Keratinocyte (primary cell): ENCODE measurements at regions not wholly inside any gene's neighbourhood (a gene's known extent, or its start where the extent isn't known, plus 50 kb on each side); places are given as distances from the start of the nearest gene placed in this dataset.

ENCODE experiments used
- DNase-seq: peaks from one replicate; pipeline ENCODE4 v3.0.0-alpha.2; 2011; ENCODE audit warnings: low read depth, missing footprints, low spot score
- FAIRE-seq: peaks from 2 replicates; lab custom pipeline; 2011; peaks lifted over from hg19 to GRCh38; lab: Jason Lieb, UNC
- H2AFZ ChIP-seq: 2 replicates; pipeline ENCODE4 v1.6.0; 2012; ENCODE audit warnings: low read length, control low read depth, inconsistent platforms; ENCODE audit not compliant: control insufficient read depth
- H3K27ac ChIP-seq: 2 replicates; pipeline ENCODE4 v1.5.1; 2011; ENCODE audit warnings: low read length; ENCODE audit not compliant: control insufficient read depth, insufficient read depth
- H3K27me3 ChIP-seq: 3 replicates; pipeline ENCODE4 v1.6.0; 2011; ENCODE audit warnings: low read length; ENCODE audit not compliant: control insufficient read depth, insufficient read depth; ENCODE audit errors: extremely low read depth
- H3K36me3 ChIP-seq, 2 experiments: 2 replicates in 1 of 2; 3 replicates in 1 of 2; pipeline ENCODE4 v1.5.1; 2011; ENCODE audit warnings: low read length in 2 of 2, mild to moderate bottlenecking in 1 of 2; ENCODE audit not compliant: control insufficient read depth in 2 of 2, insufficient read depth in 2 of 2; ENCODE audit errors: extremely low read depth in 1 of 2
- H3K4me1 ChIP-seq: 3 replicates; pipeline ENCODE4 v1.5.1; 2011; ENCODE audit warnings: low read length; ENCODE audit not compliant: control insufficient read depth, insufficient read depth; ENCODE audit errors: extremely low read depth
- H3K4me2 ChIP-seq: 3 replicates; pipeline ENCODE4 v1.6.0; 2011; ENCODE audit warnings: low read depth, low read length; ENCODE audit not compliant: control insufficient read depth, insufficient read depth; ENCODE audit errors: extremely low read depth
- H3K4me3 ChIP-seq, 3 experiments: fragments of 200-600 bp in 1 of 3; sonication (generic) in 1 of 3; 2 replicates in 2 of 3; 3 replicates in 1 of 3; pipeline ENCODE4 v1.5.1; 2011 to 2016; ENCODE audit warnings: low read length in 3 of 3, mild to moderate bottlenecking in 3 of 3, control low read depth in 2 of 3, inconsistent platforms in 1 of 3, low read depth in 1 of 3, mixed read lengths in 1 of 3, mixed run types in 1 of 3, moderate library complexity in 1 of 3; ENCODE audit not compliant: control insufficient read depth in 2 of 3, insufficient read depth in 2 of 3; ENCODE audit errors: extremely low read depth in 1 of 3
- H3K79me2 ChIP-seq: 2 replicates; pipeline ENCODE4 v1.6.0; 2012; ENCODE audit warnings: low read length; ENCODE audit not compliant: control insufficient read depth, insufficient read depth
- H3K9ac ChIP-seq: 3 replicates; pipeline ENCODE4 v1.6.0; 2011; ENCODE audit warnings: low read length; ENCODE audit not compliant: control insufficient read depth, insufficient read depth; ENCODE audit errors: extremely low read depth
- H3K9me1 ChIP-seq: 3 replicates; pipeline ENCODE4 v1.6.0; 2011; ENCODE audit warnings: low read length; ENCODE audit not compliant: control insufficient read depth, insufficient read depth; ENCODE audit errors: extremely low read depth
- H3K9me3 ChIP-seq: 2 replicates; pipeline ENCODE4 v1.5.1; 2012; ENCODE audit warnings: low read depth, low read length; ENCODE audit not compliant: control insufficient read depth
- H4K20me1 ChIP-seq: 3 replicates; pipeline ENCODE4 v1.6.0; 2011; ENCODE audit warnings: low read length; ENCODE audit not compliant: control insufficient read depth, insufficient read depth; ENCODE audit errors: extremely low read depth
- CTCF ChIP-seq, 3 experiments: IDR thresholded peaks in 1 of 3; conservative IDR thresholded peaks in 1 of 3; optimal IDR thresholded peaks in 1 of 3; 2 replicates in 2 of 3; 3 replicates in 1 of 3; pipeline versions ENCODE3 to v1.5.1; 2011; ENCODE audit warnings: low read length in 3 of 3, mild to moderate bottlenecking in 3 of 3, moderate library complexity in 2 of 3, control low read depth in 1 of 3, inconsistent platforms in 1 of 3; ENCODE audit not compliant: insufficient read depth in 2 of 3; ENCODE audit errors: extremely low read depth in 1 of 3
- EZH2 ChIP-seq: IDR thresholded peaks from one replicate; pipeline ENCODE4 v1.6.1; 2012; ENCODE audit warnings: inconsistent platforms, mild to moderate bottlenecking, low read length, moderate library complexity
- dilution Hi-C: fragments of 300-500 bp; cut with MboI; formaldehyde crosslinking; loops from one replicate; pipeline ENCODE4 v1.7.0; 2020; ENCODE audit warnings: low sequenced_read_pairs; ENCODE audit not compliant: extremely low pct_ligation_motif_present

DNA sequence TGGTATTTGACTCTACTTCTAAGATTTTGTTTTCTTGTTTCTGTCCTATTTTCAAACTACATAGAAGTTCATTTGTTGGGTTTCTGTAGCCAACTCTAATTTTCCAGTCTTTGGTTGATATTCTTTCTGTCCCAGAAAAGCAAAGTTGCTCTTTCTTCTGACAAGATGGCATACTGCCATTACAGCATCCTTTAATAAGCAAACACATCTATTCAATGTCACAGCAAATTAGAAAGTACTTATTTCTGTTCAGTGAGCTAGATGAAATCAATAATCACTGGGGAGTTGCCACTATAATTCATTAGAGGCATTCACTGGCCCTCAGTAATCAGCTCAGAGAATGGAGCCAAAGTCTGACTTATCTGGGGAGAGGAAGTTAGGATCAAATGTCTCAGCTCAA, 1258.0 kb upstream of the IGFBP7 start:
- Histone ChIP-seq H3K27me3 (no peaks in the 10 kb centered on the region), H3K4me3 (no peak overlapping the region), H3K79me2 (no peaks in the 10 kb centered on the region), H2AFZ (no peak overlapping the region), H3K4me2 (no peak overlapping the region), H3K9me1 (no peaks in the 10 kb centered on the region), H3K9me3 (no peaks in the 10 kb centered on the region), H4K20me1 (no peaks in the 10 kb centered on the region), H3K9ac (no peak overlapping the region), H3K4me1 (no peaks in the 10 kb centered on the region), H3K27ac (no peak overlapping the region), H3K36me3 (no peaks in the 10 kb centered on the region)
- DNase-seq (no peak), FAIRE-seq (no peak)
- TF ChIP-seq EZH2, result no peak
- no peak for TF ChIP-seq CTCF (optimal IDR thresholded peaks at IDR 0.05 in 1 of 3, IDR thresholded peaks at IDR 0.05 in 1 of 3, conservative IDR thresholded peaks at IDR 0.05 in 1 of 3; ENCODE audit: extremely low read depth in 1 of 3, insufficient read depth in 2 of 3, low read length in 3 of 3)
- dilution Hi-C loops, result no loop called here

GRCh38 chr4:58360354-58361133, 1250.4 kb upstream of the IGFBP7 start:
- Histone ChIP-seq H3K9ac (no peak overlapping the region), H4K20me1 (no peaks in the 10 kb centered on the region), H3K79me2 (no peaks in the 10 kb centered on the region), H3K27me3 (no peaks in the 10 kb centered on the region), H3K27ac (no peak overlapping the region), H3K4me2 (no peak overlapping the region), H3K4me1 (no peaks in the 10 kb centered on the region), H2AFZ (no peak overlapping the region), H3K36me3 (no peaks in the 10 kb centered on the region), H3K4me3 (no peak overlapping the region), H3K9me3 (peaks cover 3% of the 10 kb centered on the region), H3K9me1 (no peaks in the 10 kb centered on the region)
- dilution Hi-C loops, result no loop called here
- DNase-seq, result no peak
- no peak for FAIRE-seq
- no peak for TF ChIP-seq CTCF (optimal IDR thresholded peaks at IDR 0.05 in 1 of 3, IDR thresholded peaks at IDR 0.05 in 1 of 3, conservative IDR thresholded peaks at IDR 0.05 in 1 of 3; ENCODE audit: extremely low read depth in 1 of 3, insufficient read depth in 2 of 3, low read length in 3 of 3)
- TF ChIP-seq EZH2, result no peak
